CD4-positive, CD25-positive, alpha-beta regulatory T cell (primary cell): ENCODE measurements at regions not wholly inside any gene's neighbourhood (a gene's known extent, or its start where the extent isn't known, plus 50 kb on each side); places are given as distances from the start of the nearest gene placed in this dataset.

Experiments used
- ATAC-seq, 2 donors: fragments of 150-1000 bp; cut with Tn5 transposase; one replicate each; pipeline ENCODE4 v1.10.0; 2021; ENCODE audit warnings: low read depth in 2 of 2, moderate number of reproducible peaks in 2 of 2, moderate library complexity in 1 of 2
- DNase-seq, 3 donors: peaks; one replicate each; pipeline versions ENCODE4 v3.0.0 to v3.0.0-alpha.2; 2012 to 2022; ENCODE audit warnings: mixed read lengths in 1 of 3
- H3K27ac ChIP-seq: one replicate; pipeline ENCODE4 v1.7.0; 2013; ENCODE audit warnings: mild to moderate bottlenecking, low read length; ENCODE audit not compliant: insufficient read depth, poor library complexity, severe bottlenecking
- H3K27me3 ChIP-seq: one replicate; pipeline ENCODE4 v1.7.0; 2013; ENCODE audit warnings: low read length; ENCODE audit not compliant: control insufficient read depth, insufficient read depth
- H3K36me3 ChIP-seq: one replicate; pipeline ENCODE4 v1.7.0; 2013; ENCODE audit warnings: mild to moderate bottlenecking, low read length, moderate library complexity; ENCODE audit not compliant: control insufficient read depth, insufficient read depth
- H3K4me1 ChIP-seq: 2 replicates; pipeline ENCODE4 v1.7.0; 2013; ENCODE audit warnings: mild to moderate bottlenecking, low read length; ENCODE audit not compliant: insufficient read depth, control insufficient read depth, poor library complexity, severe bottlenecking
- H3K4me3 ChIP-seq: one replicate; pipeline ENCODE4 v1.7.0; 2013; ENCODE audit warnings: low read depth, mild to moderate bottlenecking, low read length, moderate library complexity
- H3K9me3 ChIP-seq, 2 experiments: 1 replicate in 1 of 2; 2 replicates in 1 of 2; pipeline ENCODE4 v1.7.0; 2013; ENCODE audit warnings: low read length in 2 of 2, mild to moderate bottlenecking in 1 of 2, moderate library complexity in 1 of 2; ENCODE audit not compliant: control insufficient read depth in 2 of 2
- H3K27ac Mint-ChIP-seq, 3 donors: one replicate each; pipeline ENCODE4 v1.8.0; 2020 to 2022; ENCODE audit warnings: mild to moderate bottlenecking in 3 of 3, mixed read lengths in 3 of 3, moderate library complexity in 2 of 3
- H3K27me3 Mint-ChIP-seq: one replicate; pipeline ENCODE4 v1.8.0; 2022; ENCODE audit warnings: mild to moderate bottlenecking, mixed read lengths
- H3K36me3 Mint-ChIP-seq: one replicate; pipeline ENCODE4 v1.8.0; 2020; ENCODE audit warnings: mixed read lengths
- H3K4me1 Mint-ChIP-seq, 4 donors: one replicate each; pipeline ENCODE4 v1.8.0; 2020 to 2022; ENCODE audit warnings: mixed read lengths in 4 of 4, mild to moderate bottlenecking in 1 of 4
- H3K4me3 Mint-ChIP-seq, 4 donors: one replicate each; pipeline ENCODE4 v1.8.0; 2020 to 2022; ENCODE audit warnings: mild to moderate bottlenecking in 4 of 4, mixed read lengths in 4 of 4, moderate library complexity in 3 of 4
- H3K9me3 Mint-ChIP-seq, 7 donors: one replicate each; pipeline ENCODE4 v1.8.0; 2020 to 2022; ENCODE audit warnings: mixed read lengths in 7 of 7, mild to moderate bottlenecking in 3 of 7, moderate library complexity in 2 of 7

GRCh38 chr4:138103597-138104283 lies 138.4 kb downstream of the SLC7A11 start:
- Mint-ChIP-seq H3K4me3 (no peak overlapping the region), H3K36me3 (no peaks in the 10 kb centered on the region), H3K9me3 (peaks cover 0 to 7% (median 0%) of the 10 kb centered on the region in 7 donors), H3K27me3 (no peaks in the 10 kb centered on the region), H3K27ac (no peak overlapping the region), H3K4me1 (no peaks in the 10 kb centered on the region)
- no peaks in the 10 kb centered on the region for H3K36me3 ChIP-seq
- no peak overlapping the region for H3K27ac ChIP-seq
- no peaks in the 10 kb centered on the region for H3K4me1 ChIP-seq
- H3K27me3 ChIP-seq = no peaks in the 10 kb centered on the region
- H3K4me3 ChIP-seq = no peak overlapping the region
- ATAC-seq (no peak), DNase-seq (no peak)
- no peaks in the 10 kb centered on the region for H3K9me3 ChIP-seq

- Histone ChIP-seq H3K4me3 (no peak overlapping the region), H3K27ac (no peak overlapping the region), H3K9me3 (no peaks in the 10 kb centered on the region), H3K27me3 (no peaks in the 10 kb centered on the region), H3K36me3 (no peaks in the 10 kb centered on the region), H3K4me1 (no peaks in the 10 kb centered on the region)
- H3K27me3 Mint-ChIP-seq = no peaks in the 10 kb centered on the region
- no peak overlapping the region for H3K27ac Mint-ChIP-seq
- no peak overlapping the region for H3K4me3 Mint-ChIP-seq
- ATAC-seq (no peak), DNase-seq (no peak)
- no peaks in the 10 kb centered on the region for H3K4me1 Mint-ChIP-seq
- no peaks in the 10 kb centered on the region for H3K36me3 Mint-ChIP-seq
- peaks cover 0 to 6% (median 0%) of the 10 kb centered on the region in 7 donors for H3K9me3 Mint-ChIP-seq
Observed at GRCh38 chr4:138099385-138099784, 142.8 kb downstream of the SLC7A11 start.

GRCh38 chr4:138097912-138098600 lies 144.1 kb downstream of the SLC7A11 start:
- no peak overlapping the region for H3K4me3 ChIP-seq
- H3K27ac ChIP-seq = no peak overlapping the region
- H3K27me3 ChIP-seq = no peaks in the 10 kb centered on the region
- no peak overlapping the region for H3K27ac Mint-ChIP-seq
- no peaks in the 10 kb centered on the region for H3K36me3 ChIP-seq
- no peaks in the 10 kb centered on the region for H3K36me3 Mint-ChIP-seq
- no peaks in the 10 kb centered on the region for H3K4me1 ChIP-seq
- DNase-seq (no peak), ATAC-seq (no peak)
- no peaks in the 10 kb centered on the region for H3K27me3 Mint-ChIP-seq
- H3K4me3 Mint-ChIP-seq = no peak overlapping the region
- H3K9me3 ChIP-seq = no peaks in the 10 kb centered on the region
- peaks cover 0 to 6% (median 0%) of the 10 kb centered on the region in 7 donors for H3K9me3 Mint-ChIP-seq
- H3K4me1 Mint-ChIP-seq = no peaks in the 10 kb centered on the region

- DNase-seq = no peak
- Mint-ChIP-seq H3K4me3 (no peak overlapping the region), H3K27ac (no peak overlapping the region), H3K9me3 (peaks cover 0 to 6% (median 0%) of the 10 kb centered on the region in 7 donors), H3K36me3 (no peaks in the 10 kb centered on the region), H3K4me1 (no peaks in the 10 kb centered on the region), H3K27me3 (no peaks in the 10 kb centered on the region)
- no peaks in the 10 kb centered on the region for H3K9me3 ChIP-seq
- no peaks in the 10 kb centered on the region for H3K27me3 ChIP-seq
- no peak overlapping the region for H3K4me3 ChIP-seq
- H3K27ac ChIP-seq = no peak overlapping the region
- H3K36me3 ChIP-seq = no peaks in the 10 kb centered on the region
- H3K4me1 ChIP-seq = no peaks in the 10 kb centered on the region
- no peak for ATAC-seq
Observed at GRCh38 chr4:138096384-138097062, 145.6 kb downstream of the SLC7A11 start.

- no peak overlapping the region for H3K4me3 ChIP-seq
- H3K4me1 ChIP-seq = no peaks in the 10 kb centered on the region
- DNase-seq (no peak), ATAC-seq (no peak)
- H3K36me3 ChIP-seq = no peaks in the 10 kb centered on the region
- H3K27ac Mint-ChIP-seq = no peak overlapping the region
- H3K36me3 Mint-ChIP-seq = no peaks in the 10 kb centered on the region
- peaks cover 0 to 6% (median 0%) of the 10 kb centered on the region in 7 donors for H3K9me3 Mint-ChIP-seq
- H3K4me1 Mint-ChIP-seq = no peaks in the 10 kb centered on the region
- no peaks in the 10 kb centered on the region for H3K27me3 ChIP-seq
- H3K4me3 Mint-ChIP-seq = no peak overlapping the region
- H3K27me3 Mint-ChIP-seq = no peaks in the 10 kb centered on the region
- no peak overlapping the region for H3K27ac ChIP-seq
- no peaks in the 10 kb centered on the region for H3K9me3 ChIP-seq
Observed at GRCh38 chr4:138095378-138095777, 146.8 kb downstream of the SLC7A11 start.

GRCh38 chr4:138092060-138092459 lies 150.1 kb downstream of the SLC7A11 start:
- Histone ChIP-seq H3K27ac (no peak overlapping the region), H3K4me3 (no peak overlapping the region), H3K4me1 (no peaks in the 10 kb centered on the region), H3K36me3 (no peaks in the 10 kb centered on the region), H3K9me3 (no peaks in the 10 kb centered on the region), H3K27me3 (no peaks in the 10 kb centered on the region)
- ATAC-seq (no peak), DNase-seq (no peak)
- Mint-ChIP-seq H3K9me3 (peaks cover 0 to 4% (median 0%) of the 10 kb centered on the region in 7 donors), H3K36me3 (no peaks in the 10 kb centered on the region), H3K4me3 (no peak overlapping the region), H3K4me1 (no peaks in the 10 kb centered on the region), H3K27ac (no peak overlapping the region), H3K27me3 (no peaks in the 10 kb centered on the region)

GRCh38 chr4:138090918-138091676 lies 151.1 kb downstream of the SLC7A11 start:
- Histone ChIP-seq H3K9me3 (no peaks in the 10 kb centered on the region), H3K27me3 (no peaks in the 10 kb centered on the region), H3K4me1 (no peaks in the 10 kb centered on the region), H3K36me3 (no peaks in the 10 kb centered on the region), H3K4me3 (no peak overlapping the region), H3K27ac (no peak overlapping the region)
- H3K4me3 Mint-ChIP-seq = no peak overlapping the region
- no peaks in the 10 kb centered on the region for H3K36me3 Mint-ChIP-seq
- peaks cover 0 to 2% (median 0%) of the 10 kb centered on the region in 7 donors for H3K9me3 Mint-ChIP-seq
- no peaks in the 10 kb centered on the region for H3K4me1 Mint-ChIP-seq
- DNase-seq (no peak), ATAC-seq (no peak)
- no peak overlapping the region for H3K27ac Mint-ChIP-seq
- H3K27me3 Mint-ChIP-seq = no peaks in the 10 kb centered on the region
